GM18868 (cell line): ENCODE measurements at regions not wholly inside any gene's neighbourhood (a gene's known extent, or its start where the extent isn't known, plus 50 kb on each side); places are given as distances from the start of the nearest gene placed in this dataset.

Experiments
- ATAC-seq: cut with Tn5 transposase; IDR thresholded peaks from one replicate; pipeline ENCODE4 v1.9.1; 2021; ENCODE audit warnings: mild to moderate bottlenecking, moderate library complexity; ENCODE audit not compliant: unreplicated experiment

DNA sequence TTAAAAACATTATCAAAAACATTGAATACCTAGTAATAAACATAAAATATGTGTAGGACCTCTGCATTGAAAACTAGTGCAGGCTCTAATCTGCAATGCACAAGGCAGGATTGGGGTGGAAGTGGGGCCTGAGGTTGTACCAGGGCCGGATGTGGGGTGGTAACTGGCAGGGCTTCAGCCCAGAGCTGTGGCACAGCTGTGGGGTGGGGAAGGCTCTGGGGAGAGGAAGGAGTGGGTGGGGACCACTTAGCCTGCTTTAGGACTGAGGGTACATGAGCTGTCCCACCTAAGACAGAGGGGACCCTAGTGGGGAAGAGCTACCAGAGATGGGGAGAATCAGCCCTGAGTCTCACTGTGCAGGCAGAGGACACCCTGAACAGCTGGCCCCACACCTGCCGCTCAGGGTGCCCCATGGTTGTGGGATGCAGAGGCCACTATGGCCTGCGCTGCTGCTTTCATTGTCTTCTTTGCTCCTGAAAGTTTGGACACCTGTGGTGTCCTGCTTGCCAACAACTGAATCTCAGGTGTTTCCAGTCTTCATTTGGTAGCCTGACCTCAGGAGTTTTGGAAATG, 311.4 kb downstream of the TLE4 start:
- peak; percentile 40 for ATAC-seq

DNA sequence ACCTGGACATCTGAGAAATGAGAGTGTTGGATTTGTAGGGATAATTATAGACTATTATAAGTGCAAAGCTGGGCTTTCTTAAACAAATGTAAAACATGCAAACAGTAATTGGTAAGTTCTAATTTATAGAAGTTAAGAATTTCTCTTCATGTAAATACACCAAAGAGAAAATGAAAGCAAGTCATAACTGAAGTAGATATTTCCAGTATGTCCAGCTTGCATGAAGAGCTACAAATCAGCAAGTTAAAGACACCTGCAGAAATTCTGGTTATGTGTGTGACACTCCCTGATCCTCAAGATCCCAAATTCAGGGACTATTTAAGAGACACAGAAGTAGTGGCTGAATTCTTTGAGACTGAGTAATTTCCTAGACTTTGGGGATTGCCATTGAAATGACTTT, 308.9 kb downstream of the TLE4 start:
- peak; percentile 57 for ATAC-seq

DNA sequence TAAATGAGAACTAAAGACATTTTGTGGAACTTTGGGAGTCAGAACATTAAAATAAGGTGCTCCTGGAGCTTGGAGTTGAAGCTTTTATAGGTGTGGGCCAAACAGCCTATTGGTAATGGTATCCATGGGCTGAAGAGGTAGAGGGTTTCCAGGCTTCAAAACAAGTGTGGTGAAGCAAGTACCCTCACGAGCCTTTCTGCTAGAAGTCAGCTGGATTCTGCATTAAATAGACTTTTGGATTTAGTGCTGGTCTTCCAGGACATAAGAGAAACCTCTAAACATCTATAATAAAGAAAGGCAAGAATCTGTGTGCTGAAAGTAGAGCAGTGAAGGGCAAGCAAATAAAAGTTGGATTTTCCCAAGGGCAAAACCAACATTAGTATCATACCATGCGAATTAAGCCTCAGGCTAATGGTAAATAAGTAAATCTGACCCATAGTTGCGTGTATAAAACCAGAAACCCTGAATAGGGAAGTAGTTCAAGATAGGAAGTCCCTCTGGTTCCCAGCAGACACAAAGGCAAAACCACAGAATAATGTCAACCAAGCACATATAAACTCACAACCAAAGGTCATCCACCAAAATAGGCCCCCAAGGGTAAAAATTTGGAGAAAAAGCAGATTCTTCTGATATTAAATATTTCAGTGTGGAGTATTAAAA, 306.3 kb downstream of the TLE4 start:
- ATAC-seq, result peak; percentile 75

DNA sequence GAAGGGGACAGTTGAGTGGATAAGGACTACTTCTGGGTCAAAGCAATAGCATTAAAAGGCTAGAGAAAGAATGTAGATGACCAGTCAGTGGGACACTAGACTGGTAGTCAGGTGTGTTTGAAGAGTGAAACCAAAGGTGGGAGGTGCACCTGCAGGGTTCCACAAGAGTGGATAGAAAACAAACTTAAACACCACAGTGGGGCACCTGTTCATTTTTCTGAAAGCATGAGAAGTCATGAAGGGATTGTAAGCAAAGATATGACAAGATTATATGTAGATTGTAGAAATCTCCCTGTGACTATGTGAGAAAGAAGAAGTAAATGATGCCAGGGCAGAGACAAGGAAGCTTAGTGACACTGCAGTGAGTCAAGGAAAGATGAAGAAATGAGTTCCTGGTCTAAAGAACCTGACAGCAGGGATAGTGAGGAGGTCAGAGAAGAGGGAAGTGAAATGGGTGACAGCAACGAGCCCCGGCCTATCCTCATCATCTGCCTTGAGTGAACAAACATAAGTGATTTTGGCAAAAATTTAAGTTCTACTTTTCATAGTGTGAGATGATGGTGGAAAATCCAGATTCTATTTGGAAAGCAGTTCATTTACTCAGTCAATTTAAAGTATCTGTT, 296.9 kb downstream of the TLE4 start:
- ATAC-seq, result peak; percentile 51

DNA sequence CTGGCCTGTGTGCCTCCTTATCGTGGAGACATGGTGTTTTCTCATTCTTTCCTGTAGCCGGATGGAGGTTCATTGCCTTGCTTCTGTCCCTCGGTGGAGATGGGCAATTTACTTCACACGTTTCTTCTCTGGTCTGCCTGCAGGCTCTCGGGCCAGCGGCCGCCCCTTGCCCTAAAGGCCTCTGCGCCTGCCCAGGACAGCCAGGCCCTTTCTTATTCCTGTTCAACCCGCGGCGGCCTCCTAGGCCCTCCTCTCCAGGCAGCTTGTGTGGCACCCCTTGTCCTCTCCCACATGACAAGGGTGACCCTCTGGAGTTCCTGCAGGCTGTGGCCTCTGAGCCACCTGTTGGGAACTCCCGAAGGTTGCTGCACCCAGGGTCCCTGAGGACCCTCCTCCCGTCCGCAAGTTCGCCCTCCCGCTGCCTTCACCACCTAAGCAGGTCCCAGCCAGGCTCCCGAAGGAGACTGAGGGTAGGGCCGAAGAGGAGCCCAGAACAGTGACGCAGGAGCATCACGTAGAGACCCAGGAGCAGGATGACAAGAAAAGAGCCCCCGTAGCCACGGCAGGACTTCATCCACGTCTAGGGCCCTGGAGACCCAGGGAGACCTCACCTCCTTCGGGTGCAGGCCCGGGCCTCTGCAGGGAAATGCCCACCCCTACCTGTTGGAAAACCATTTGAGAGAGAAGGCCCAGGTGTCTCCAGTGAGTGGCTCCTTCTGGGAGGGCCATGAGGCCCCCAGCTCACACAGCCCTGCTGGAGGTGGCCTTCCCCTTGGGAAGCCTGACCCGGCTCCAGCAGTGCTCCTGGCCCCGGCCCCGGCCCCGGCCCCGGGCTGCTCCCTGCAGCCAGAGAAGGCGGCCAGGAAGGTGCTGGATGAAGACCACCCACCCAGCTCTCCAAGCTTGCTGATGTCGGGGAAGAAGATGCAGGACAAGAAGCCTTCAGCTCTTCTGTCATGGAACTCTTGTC, 291.4 kb downstream of the TLE4 start:
- ATAC-seq, result no peak

DNA sequence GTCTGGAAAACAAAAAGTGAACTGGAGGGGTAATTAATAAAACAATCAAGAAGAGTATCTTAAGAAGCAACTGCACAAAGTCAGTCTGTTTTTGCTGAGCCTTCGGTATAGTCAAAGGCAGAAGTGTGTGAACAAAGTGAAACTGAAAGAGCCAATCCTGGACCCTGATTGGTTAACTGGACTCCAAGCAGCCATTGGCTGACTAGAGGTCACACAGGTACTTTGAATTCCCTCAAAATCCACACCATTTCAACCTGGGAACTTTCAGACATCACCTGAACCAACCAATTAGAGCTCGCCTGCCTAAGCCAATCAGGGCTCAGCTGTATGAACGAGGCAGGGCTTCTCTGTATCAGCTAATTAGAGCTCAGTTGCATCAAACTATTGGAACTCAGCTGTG, 286.7 kb downstream of the TLE4 start:
- ATAC-seq, result no peak

DNA sequence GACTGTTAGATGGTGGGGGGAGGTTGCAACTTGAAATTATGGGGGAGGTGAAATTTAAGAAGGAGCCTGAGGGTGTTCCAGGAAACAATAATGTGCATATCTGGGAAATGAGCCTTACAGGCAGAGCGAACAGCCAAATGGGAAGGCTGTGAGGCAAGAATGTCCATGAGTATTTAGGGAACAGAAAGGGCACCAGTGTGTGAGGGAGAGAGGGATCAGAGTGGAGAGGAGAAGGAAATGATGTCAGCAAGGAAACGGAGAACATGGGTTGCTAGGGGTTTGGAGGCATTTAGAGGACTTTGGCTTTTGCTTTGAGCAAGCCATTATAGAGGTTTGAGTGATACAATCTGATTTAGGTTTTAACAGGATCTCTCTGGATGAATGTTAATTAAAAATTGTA, 285.4 kb downstream of the TLE4 start:
- no peak for ATAC-seq

DNA sequence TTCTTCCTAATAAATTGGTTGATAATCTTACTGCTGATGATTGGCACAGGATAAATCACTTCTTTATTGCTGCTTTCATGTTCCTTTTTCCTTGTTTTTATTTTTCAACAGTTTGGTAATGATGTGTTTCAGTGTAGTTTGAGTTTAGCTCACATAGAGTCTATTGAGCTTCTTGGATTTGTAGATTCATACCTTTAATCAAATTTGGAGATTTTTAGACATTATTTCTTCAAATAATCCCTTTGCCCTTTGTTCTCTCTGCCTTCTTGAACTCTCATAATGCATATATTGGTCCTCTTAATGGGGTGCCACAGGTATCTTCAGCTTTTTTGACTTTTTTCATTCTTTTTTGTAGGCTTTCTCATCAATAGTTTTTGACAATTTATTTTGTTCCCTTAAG, 275.3 kb downstream of the TLE4 start:
- ATAC-seq, result no peak

DNA sequence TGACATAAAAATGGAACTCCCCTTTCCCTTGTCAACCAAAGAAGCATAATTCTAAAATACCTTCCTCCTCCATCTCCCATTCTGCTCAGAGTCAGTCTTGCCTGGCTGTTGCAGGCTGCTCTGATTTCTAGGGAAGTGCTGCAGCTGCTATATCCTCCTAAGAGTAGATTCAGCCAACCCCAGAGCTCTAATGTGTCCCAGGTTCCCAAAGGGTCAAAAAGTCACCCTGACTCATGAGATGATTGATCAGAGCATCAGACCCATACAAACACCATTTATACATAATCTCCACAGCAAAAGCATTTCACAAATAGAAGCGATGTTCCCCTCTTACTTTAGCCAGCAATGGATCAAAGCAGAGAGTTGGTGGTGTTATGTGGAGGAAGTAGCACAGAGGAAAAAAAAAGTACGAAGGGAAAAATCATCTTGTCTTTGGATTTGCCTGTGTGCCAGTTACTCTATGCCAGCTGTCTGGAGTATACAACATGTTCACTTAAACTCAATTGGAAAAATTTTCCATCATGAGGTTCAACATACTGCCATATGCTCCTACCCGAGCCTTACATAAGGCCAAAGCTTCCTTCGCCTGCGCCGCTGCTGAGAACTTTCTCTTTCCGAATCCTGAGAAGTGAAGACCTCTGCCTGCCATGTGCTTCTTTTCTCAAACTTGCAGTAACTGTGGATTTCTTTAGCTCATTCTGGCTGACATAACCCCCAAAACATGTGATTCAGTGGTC, 258.0 kb downstream of the TLE4 start:
- ATAC-seq, result no peak

DNA sequence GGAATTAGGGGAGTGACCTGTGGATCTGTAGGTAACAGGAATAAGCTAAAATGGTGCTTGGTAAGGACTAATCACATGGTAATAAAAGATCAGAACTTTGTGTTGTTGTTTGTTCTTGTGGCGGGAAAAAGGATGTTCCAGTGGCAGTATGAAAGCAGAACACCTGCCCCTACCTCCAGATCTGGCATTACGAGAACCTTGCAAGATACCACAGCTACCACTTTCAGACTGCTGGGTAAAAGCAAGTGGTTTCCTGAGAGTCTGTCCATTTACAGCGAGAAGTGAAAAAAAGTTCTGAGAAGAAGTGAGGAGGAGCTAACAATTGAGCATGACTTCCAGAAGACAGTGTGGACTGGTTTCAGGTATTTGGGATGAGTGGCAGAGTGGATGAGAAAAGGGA, 252.5 kb downstream of the TLE4 start:
- peak; percentile 47 for ATAC-seq

DNA sequence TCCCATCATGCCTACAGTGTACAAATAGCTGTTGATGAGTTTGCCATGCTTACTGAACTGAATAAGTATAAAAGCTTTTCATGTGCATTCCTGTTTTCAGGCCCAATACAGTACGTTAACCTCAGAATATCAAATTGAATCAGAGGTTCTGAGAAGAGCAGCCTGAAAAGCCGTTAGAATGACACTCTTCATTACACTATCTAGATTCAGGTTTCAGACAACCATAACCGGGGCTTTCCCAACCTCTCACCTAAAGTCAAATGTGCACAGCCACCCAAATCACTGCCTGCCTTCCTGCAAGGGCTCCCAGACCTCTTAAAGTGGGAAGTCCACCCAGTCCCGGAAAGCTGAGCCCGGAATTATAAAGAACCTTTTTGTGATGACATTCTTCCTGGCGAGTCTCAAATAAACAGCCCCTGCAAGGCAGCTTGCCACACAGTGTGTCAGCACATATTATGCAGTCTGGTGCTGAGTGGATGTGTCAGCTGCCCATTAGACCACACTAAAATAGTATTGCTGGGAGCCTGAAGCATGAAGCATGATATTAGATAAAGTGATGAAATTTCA, 245.8 kb downstream of the TLE4 start:
- peak; percentile 87 for ATAC-seq

DNA sequence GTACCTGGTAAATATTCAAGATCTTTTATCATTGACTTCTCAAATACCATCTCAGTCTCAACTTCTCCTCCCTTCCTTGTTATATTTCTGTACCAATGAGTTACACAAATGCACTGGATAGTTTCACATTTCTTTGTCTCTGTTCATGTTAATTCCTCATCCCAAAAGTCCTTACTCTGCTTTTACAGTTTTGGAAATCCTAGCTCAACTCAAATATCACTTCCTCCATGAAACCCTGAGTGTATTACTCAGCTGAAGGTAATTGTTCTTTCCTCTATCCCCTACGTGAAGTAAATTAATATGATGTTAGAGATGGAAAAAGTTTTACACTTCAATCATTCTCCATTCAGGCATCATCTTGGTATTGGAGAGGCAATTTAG, 241.5 kb downstream of the TLE4 start:
- no peak for ATAC-seq

DNA sequence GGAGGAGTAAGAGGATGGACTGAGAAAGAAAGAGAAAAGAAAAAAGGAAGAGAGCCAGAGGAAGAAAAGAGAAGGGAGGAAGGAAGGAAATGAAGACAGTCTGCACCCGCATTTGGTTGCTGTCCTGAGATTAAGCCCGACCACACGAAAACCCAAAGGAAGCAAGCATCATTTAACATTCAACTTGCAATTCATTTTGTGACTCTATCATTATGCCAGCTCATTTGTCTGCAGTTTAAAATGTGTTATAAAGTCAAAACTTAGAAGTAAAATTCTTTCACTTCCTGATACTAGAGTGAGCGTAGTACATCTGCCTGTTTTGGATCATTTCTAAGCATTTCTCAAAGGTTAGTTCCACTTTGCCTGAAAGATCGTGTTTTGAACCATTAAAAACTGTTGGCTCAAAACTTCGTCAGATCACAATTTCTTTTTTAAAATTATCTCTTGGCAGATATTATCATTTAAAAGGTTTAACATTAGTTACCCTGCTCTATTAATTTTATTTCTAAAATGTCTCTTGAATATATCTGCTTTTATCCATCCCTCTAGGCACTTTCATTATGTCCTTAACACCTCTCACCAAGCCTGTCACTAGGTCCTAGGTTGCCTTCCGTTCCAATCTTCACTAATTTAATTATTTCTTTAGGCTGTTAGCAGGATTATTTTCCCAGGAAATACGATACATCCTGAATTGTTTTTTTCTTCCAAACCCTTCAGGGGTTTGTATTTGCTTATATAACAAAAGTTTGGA, 240.9 kb downstream of the TLE4 start:
- ATAC-seq, result peak; percentile 73

DNA sequence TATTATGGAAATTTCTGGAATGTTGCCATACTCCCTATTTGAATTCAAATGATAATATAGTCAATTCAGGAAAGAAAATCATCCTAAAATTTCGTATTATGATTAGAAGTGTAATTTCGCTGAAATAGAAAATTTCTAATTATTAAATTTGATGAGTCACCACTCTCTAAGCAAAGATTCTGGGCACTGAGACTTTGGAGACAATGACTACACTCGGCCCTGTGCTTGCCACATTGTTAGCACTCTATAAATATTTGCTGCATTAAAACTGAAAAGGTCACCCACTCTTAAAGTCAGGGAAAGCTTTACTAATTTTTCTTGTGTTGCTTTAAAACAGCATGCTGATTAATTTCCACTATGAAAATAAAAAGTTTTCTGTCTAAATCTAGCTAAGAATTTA, 240.3 kb downstream of the TLE4 start:
- peak; percentile 23 for ATAC-seq

DNA sequence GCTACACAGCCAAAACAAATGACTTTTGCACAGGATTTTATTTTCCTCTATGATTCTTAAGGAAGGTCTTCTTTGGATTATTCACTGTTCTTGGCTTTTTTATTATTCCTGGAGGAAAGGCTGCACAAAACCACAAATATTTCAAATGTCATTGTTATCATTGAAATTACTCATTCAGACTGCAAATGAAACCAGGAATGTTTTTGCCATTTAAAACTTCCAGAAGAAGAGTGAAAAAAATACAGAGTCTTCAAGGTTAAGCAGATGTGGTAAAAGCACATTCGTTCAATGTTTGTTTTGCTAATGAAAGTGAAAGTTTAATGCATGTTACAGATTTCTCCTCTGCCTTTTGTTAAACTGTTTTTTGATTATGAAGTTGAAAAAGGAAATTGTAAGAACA, 238.2 kb downstream of the TLE4 start:
- no peak for ATAC-seq

DNA sequence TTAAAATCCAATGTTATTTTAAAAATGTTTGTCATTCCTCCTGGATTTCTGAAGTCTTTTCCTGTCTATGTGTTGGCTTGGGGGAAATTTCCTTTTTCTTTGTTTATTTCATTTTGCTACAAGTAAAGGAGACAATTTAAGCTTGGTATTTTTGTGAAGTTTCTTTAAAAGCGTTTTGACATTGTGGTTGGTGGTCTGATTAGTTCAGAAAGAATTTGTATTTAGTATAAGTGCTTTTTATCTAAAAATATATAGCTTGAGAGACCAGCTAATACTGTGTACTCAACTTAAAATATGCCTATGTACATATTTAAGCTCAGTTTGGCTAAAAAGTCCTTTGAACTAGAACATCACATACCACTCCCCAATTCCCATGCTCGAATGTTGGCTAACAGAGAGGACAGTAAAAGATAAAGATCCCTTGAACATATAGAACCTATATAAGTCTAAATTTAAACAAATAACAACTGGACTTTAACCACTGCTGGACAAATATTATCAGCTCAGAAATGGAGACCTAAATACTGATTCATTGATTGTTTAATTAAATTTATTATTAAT, 237.6 kb downstream of the TLE4 start:
- ATAC-seq, result no peak

DNA sequence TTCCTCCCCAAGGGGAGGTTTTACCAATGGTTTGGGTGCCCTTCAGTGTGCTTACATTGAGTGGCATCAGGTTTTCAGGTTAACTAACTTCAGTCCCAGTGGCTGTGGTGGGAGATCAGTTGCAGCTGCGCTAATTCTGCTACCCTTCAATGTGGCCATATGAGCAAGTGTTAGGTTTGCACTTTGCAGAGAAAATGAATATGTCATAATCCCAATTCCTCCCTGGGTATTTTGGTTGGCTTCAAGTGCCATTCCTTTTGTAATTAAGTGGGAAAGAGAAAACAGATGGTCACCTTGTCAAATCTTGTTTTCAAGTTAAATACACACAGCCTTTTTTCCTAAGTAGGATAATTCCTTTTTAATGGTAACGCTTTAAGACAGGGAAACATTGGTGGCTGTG, 236.2 kb downstream of the TLE4 start:
- ATAC-seq, result no peak

DNA sequence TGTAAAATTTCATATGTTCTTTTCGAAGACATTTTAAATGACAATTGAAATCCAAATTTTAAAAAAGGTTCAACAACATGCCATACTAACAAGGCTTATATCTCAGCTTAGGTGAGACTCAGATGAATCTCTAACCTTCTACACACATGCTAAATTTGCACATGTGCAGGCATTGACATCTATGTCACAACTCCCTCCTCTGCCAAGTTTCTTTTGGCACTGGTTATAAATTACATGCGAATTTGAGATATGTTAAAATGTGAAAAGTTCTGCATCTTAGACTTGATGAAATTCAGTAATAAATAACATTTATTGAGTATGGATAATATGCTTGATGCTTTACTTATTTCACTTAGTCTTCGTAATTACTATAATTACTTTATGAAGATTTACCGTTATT, 234.3 kb downstream of the TLE4 start:
- ATAC-seq, result no peak

DNA sequence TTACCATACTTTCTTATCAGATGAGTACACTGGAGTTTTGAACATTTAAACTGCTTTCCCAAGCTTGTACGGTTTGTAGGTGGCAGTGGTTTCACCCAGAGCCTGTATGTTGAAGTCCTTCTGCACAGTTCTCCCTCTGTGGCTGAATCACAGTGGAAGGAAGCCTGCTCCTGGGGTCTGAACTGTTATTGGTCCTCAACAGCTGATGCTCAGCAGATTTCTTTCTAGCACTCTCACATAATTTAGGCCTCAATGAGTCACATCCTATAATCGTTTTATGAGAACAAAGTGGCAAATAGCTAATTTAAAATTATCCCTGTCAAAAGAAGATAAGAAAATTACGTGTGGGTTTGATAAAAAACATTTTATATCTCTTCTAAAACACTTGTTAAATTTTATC, 229.7 kb downstream of the TLE4 start:
- ATAC-seq, result no peak

DNA sequence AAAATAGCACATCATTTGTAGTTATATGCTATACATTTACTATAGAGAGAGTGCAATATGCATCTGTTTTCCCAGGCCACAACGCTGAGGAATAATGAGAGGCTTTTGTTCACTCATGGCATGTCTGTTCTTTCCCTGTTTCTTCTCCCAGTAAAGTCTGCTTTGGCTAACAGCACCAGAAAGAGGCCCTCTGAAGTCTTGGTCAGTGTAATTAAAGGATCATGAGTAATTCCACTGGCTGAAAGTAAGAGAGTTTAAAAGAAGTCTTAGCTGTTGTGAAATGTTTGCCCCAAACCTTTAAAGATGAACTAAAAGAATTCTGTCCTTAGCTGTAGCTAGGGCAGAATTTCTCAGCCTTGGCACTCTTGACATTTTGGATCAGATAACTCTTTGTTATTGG, 228.8 kb downstream of the TLE4 start:
- ATAC-seq, result no peak
